GM10266 (cell line): ENCODE measurements at regions not wholly inside any gene's neighbourhood (a gene's known extent, or its start where the extent isn't known, plus 50 kb on each side); places are given as distances from the start of the nearest gene placed in this dataset.
"Not testable (repeated sequence)": the region's sequence is repeated elsewhere in the genome, so short reads cannot be mapped to it uniquely, and the experiment has no call there.

Experiments used
- DNase-seq: peaks from one replicate; pipeline ENCODE4 v3.0.0; 2012; ENCODE audit errors: extremely low spot score
- TF ChIP-seq, protein P1 (sequence below): IDR thresholded peaks from 2 replicates; pipeline ENCODE4 v1.5.1; 2012; ENCODE audit warnings: mild to moderate bottlenecking, low read depth; ENCODE audit not compliant: control insufficient read depth, insufficient read depth; ENCODE audit errors: missing control alignments

DNA sequence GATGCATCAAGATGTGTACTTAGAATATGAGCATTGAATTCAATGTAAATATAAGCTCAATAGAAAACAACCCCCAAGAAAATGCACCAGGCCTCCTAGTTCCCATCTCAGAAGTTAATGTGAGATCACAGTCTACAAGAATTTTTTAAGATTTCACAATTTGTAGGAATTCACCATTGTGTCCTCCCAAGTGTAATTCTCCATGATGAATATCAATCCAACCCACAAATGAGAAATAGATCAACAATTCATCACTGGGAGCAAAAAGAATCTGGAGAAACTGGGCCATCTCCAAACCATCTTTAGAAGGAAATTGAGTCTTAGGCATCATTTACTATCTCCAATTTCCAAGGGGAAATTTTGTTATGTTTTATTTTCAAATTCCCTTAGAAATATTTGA lies 310.5 kb upstream of the GOT2 start:
- DNase-seq = no peak
- TF ChIP-seq, protein P1, sequence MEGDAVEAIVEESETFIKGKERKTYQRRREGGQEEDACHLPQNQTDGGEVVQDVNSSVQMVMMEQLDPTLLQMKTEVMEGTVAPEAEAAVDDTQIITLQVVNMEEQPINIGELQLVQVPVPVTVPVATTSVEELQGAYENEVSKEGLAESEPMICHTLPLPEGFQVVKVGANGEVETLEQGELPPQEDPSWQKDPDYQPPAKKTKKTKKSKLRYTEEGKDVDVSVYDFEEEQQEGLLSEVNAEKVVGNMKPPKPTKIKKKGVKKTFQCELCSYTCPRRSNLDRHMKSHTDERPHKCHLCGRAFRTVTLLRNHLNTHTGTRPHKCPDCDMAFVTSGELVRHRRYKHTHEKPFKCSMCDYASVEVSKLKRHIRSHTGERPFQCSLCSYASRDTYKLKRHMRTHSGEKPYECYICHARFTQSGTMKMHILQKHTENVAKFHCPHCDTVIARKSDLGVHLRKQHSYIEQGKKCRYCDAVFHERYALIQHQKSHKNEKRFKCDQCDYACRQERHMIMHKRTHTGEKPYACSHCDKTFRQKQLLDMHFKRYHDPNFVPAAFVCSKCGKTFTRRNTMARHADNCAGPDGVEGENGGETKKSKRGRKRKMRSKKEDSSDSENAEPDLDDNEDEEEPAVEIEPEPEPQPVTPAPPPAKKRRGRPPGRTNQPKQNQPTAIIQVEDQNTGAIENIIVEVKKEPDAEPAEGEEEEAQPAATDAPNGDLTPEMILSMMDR = no peak

DNA sequence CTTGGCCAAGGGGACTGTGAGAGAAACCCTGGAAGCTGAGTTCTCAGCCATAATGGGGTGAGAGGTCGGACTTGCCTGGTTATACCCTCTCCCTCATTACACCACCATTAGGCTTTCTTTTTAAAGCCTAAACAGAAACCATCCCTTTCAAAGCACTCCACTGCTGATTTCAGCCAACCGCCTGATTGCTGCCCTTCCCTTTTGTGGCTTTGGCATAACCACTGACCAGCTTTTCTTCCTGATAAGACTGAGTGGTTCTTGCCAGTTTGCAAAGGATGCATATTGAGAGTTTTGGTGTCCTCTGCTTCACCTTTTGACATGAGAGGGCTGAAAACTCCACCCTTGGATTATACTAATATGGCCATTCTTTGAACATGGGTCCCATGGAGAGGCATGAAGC lies 308.2 kb upstream of the GOT2 start:
- TF ChIP-seq, protein P1 = no peak
- no peak for DNase-seq

DNA sequence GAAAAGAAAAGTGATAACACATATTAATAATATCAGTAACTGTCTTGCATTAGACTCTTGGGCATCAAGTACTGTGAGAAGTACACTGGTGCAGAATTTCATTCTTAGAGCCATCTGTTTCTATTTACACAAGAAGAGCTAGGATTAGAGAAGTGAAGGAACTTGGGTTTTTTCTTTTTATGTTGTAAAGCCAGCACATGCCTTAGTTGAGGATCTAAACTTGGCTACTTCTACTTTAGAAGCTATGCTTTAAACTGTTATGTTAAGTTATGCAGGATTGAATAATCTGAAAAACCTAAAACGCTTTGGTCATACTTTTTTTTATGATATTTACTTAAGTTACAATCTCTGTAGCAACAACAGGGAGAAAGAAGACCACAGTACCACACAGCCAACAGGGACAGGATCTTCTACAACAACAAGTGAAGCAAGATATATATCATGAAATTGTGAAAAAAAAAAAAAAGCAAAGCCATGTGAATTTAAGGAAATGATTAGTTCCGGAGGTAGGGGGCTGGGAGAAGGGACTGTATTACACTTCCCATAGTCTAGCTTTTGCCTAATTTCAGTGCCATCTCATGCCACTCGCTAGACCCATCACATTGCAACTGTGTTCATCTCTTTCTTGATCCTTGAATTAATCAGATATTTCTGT lies 305.1 kb upstream of the GOT2 start:
- no peak for DNase-seq
- TF ChIP-seq, protein P1 = no peak

DNA sequence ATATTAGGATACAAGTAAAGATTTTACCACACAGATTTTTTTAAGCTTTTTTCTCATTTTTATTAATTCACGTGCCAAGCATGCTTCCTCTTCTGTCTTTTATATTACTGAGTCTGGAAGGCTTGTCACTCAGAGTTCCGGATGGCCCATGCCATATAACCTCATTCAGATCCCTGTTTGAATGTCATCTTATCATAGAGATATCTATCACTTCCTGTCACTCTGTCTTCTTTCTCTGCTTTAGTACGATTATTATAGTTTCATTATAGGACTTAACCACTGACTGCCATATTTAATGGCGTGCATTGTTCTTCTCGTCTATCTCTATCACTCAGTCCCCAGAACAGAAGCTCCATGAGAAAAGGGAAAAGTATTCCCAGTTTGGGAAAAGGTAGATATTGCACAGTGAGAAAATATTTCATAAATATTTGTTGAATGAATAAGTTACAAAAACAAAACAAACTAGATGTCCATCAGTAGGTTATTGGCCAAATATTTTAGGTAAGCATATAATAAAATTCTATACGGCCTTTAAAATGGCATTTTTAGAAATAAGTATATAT lies 296.9 kb upstream of the GOT2 start:
- no peak for DNase-seq
- TF ChIP-seq, protein P1 = no peak

DNA sequence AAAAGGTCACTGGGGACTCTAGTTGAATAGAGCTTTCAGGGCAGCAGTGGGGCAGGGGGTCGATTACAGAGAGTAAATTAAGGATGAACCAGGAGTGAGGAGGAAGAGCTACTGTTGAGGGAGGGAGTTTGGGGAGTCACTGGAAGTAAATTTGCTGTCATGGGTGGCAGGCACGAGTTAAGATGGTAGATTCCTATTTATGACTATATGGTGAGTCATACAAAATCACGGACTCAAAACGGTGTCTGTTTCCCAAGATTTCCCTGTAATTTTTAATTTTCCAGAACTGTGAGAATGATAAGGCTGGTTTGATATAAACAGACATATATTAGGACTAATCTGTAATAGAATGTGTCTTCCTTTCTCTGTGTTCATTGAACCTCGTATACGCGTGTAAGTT lies 287.6 kb upstream of the GOT2 start:
- TF ChIP-seq, protein P1 = no peak
- no peak for DNase-seq

DNA sequence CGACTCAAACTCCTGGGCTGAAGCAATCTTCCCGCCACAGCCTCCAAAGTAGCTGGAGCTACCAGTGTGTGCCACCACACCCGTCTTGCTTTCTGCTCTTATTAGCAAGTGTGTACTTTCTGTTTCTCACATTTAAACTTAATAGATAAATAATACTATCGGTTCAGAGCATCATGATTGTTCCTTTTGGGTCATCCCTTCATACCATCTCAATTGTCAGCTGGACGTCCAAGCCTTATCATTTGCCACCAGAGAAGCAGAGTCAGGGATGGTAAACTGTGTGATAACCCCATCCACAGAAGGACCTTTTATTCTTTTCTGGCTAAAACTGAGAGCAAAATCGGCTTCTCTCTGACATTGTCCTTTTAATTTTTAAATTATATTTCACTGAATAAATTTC lies 279.8 kb upstream of the GOT2 start:
- DNase-seq = no peak
- TF ChIP-seq, protein P1 = no peak

DNA sequence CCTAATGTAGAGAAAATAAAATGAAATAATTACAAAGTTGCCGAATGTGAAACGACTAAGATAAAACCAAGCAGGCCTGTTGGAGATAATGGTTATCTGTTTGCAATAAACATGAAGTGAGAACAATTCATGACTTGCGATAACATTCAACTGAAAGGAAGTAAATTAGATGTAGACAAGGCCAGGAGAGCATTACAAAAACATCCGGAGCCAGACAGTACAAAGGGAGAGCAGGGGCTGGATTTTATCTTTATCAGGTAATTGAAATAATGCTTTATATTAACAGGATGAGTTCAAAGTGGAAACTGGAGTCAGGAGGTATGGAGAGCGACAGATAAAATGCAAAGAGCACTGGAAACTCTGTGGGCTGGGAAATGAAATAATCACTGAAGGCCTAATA lies 265.6 kb upstream of the GOT2 start:
- no peak for DNase-seq
- TF ChIP-seq, protein P1 = no peak

DNA sequence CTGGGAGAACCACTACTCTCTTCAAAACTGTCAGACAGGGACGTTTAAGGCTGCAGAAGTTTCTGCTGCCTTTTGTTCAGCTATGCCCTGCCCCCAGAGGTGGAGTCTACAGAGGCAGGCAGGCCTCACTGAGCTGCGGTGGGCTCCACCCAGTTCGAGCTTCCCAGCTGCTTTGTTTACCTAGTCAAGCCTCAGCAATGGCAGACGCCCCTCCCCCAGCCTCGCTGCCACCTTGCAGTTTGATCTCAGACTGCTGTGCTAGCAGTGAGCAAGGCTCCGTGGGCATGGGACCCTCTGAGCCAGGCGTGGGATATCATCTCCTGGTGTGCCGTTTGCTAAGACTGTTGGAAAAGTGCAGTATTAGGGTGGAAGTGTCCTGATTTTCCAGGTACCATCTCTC lies 258.6 kb upstream of the GOT2 start:
- DNase-seq = not testable (repeated sequence)

DNA sequence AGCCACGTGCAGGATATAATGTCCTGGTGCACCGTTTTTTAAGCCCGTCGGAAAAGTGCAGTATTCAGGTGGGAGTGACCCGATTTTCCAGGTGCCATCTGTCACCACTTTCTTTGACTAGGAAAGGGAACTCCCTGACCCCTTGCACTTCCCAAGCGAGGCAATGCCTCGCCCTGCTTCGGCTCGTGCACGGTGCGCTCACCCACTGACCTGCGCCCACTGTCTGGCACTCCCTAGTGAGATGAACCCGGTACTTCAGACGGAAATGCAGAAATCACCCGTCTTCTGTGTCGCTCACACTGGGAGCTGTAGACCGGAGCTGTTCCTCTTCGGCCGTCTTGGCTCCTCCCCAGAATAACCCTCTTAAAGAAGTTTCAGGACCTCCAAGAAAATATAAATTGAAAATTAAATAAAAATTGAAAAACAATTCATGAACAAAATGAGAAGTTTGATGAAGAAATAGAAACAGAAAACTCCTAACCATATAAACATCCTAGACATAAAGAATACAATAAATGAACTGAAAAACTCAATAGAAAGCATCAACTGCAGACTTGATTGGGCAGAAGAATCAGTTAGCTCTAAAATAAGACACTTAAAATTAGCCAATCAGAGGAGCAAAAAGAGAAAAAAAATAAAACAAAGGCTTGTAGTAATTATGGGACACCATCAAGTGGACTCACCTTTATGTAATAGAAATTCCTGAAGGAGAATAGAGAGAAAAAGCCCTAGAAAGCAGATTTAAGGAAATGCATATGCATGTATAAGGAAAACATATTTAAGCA lies 249.3 kb upstream of the GOT2 start:
- not testable (repeated sequence) for DNase-seq
